Pancreas (tissue), 10 donors: ENCODE measurements at regions not wholly inside any gene's neighbourhood (a gene's known extent, or its start where the extent isn't known, plus 50 kb on each side); places are given as distances from the start of the nearest gene placed in this dataset.

Experiments used
- ATAC-seq, 4 donors: fragments of 200-7000 bp; cut with Tn5 transposase; one replicate each; pipeline versions ENCODE4 v1.8.0 to v1.9.1; 2020; ENCODE audit warnings: mild to moderate bottlenecking in 4 of 4, moderate library complexity in 4 of 4
- DNase-seq, 6 donors: peaks; one replicate each; pipeline ENCODE4 v3.0.0-alpha.2; 2020
- FAIRE-seq: peaks from 2 replicates; lab custom pipeline; 2012; peaks lifted over from hg19 to GRCh38; lab: Jason Lieb, UNC
- H3K27ac ChIP-seq, 4 donors: fragments of 200-600 bp; sonication (generic); 1 replicate in 3 of 4; 2 replicates in 1 of 4; pipeline versions ENCODE4 v1.5.0 to v1.8.0; 2020
- H3K27me3 ChIP-seq, 4 donors: fragments of 200-600 bp; one replicate each; pipeline ENCODE4 v1.8.0; 2021
- H3K36me3 ChIP-seq, 3 donors: fragments of 200-600 bp; sonication (generic) in 1 of 3; one replicate each; pipeline versions ENCODE4 v1.5.0 to v1.8.0; 2020 to 2021
- H3K4me1 ChIP-seq, 3 donors: fragments of 200-600 bp; one replicate each; pipeline ENCODE4 v1.8.0; 2021
- H3K4me3 ChIP-seq, 4 donors: fragments of 200-600 bp; sonication (generic) in 2 of 4; one replicate each; pipeline versions ENCODE4 v1.5.0 to v1.8.0; 2020 to 2021
- H3K9me3 ChIP-seq, 4 donors: fragments of 200-600 bp; one replicate each; pipeline ENCODE4 v1.8.0; 2021
- WGBS, 2 donors: extraction: QIAGEN DNeasy Blood & Tissue Kit; methylation state at CpG; one replicate each; pipeline ENCODE4 v1.1.7; 2013; 5-methylcytosine and 5-hydroxymethylcytosine counted together
- intact Hi-C, 3 donors: fragments of 100-400 bp; cut with DNase I; formaldehyde crosslinking; loops; one replicate each; pipeline versions ENCODE4 v1.11.1 to v1.14.2; 2022
- TF ChIP-seq, protein P1 (sequence below), 4 donors: fragments of 200-600 bp; sonication (generic) in 3 of 4; IDR thresholded peaks; one replicate each; pipeline versions ENCODE4 v1.5.0 to v1.8.0; 2021; ENCODE audit warnings: antibody characterized with exemption in 4 of 4
- donor health status: healthy with polysubstance abuse.
- donor health status: DM: no; HTN: no; CAD: no; lungs with moderate emphysema.
- donor health status: DM: no; HTN: no; CAD: no.
- donor health status: control.
- donor health status: control.
- donor health status: Bipolar disorder and iron deficiency.
- donor health status: DM: yes; HTN: yes; CAD: no.
- donor health status: DM: no; HTN: no; CAD: no.
- donor health status: DM: no; HTN: no; CAD: no.
- donor health status: DM: yes; HTN: yes; CAD: no.

- Histone ChIP-seq H3K27me3 (no peaks in the 10 kb centered on the region), H3K27ac (no peak overlapping the region), H3K4me1 (no peaks in the 10 kb centered on the region), H3K9me3 (no peaks in the 10 kb centered on the region), H3K36me3 (no peaks in the 10 kb centered on the region), H3K4me3 (no peak overlapping the region)
- no peak for ATAC-seq
- intact Hi-C loops, result no loop called here
- no peak for FAIRE-seq
- 62 to 63% methylated on average over 2 of the region's 2 CpGs for WGBS, 2 donors
- TF ChIP-seq, protein P1, sequence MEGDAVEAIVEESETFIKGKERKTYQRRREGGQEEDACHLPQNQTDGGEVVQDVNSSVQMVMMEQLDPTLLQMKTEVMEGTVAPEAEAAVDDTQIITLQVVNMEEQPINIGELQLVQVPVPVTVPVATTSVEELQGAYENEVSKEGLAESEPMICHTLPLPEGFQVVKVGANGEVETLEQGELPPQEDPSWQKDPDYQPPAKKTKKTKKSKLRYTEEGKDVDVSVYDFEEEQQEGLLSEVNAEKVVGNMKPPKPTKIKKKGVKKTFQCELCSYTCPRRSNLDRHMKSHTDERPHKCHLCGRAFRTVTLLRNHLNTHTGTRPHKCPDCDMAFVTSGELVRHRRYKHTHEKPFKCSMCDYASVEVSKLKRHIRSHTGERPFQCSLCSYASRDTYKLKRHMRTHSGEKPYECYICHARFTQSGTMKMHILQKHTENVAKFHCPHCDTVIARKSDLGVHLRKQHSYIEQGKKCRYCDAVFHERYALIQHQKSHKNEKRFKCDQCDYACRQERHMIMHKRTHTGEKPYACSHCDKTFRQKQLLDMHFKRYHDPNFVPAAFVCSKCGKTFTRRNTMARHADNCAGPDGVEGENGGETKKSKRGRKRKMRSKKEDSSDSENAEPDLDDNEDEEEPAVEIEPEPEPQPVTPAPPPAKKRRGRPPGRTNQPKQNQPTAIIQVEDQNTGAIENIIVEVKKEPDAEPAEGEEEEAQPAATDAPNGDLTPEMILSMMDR (IDR thresholded peaks at IDR 0.05), result no peak
- DNase-seq, result no peak
Observed at GRCh38 chr21:19864476-19864875, 1133.7 kb upstream of the NCAM2 start.

- H3K27ac ChIP-seq, result no peak overlapping the region
- no peaks in the 10 kb centered on the region for H3K4me1 ChIP-seq
- intact Hi-C loops, result no loop called here
- TF ChIP-seq, protein P1 (IDR thresholded peaks at IDR 0.05), result no peak
- WGBS, 2 donors, result 95 to 98% methylated on average over 2 of the region's 2 CpGs
- FAIRE-seq, result no peak
- no peak for DNase-seq
- H3K4me3 ChIP-seq, result no peak overlapping the region
- no peak for ATAC-seq
- H3K9me3 ChIP-seq, result no peaks in the 10 kb centered on the region
- H3K36me3 ChIP-seq, result no peaks in the 10 kb centered on the region
- H3K27me3 ChIP-seq, result no peaks in the 10 kb centered on the region
Observed at GRCh38 chr21:19870682-19871081, 1127.5 kb upstream of the NCAM2 start.

- ATAC-seq (no peak), FAIRE-seq (no peak), DNase-seq (no peak)
- H3K4me1 ChIP-seq, result no peaks in the 10 kb centered on the region
- no peaks in the 10 kb centered on the region for H3K9me3 ChIP-seq
- H3K4me3 ChIP-seq, result no peak overlapping the region
- intact Hi-C loops, result no loop called here
- no peaks in the 10 kb centered on the region for H3K36me3 ChIP-seq
- H3K27me3 ChIP-seq, result no peaks in the 10 kb centered on the region
- no peak overlapping the region for H3K27ac ChIP-seq
- 82 to 91% methylated on average over 2 of the region's 2 CpGs for WGBS, 2 donors
- TF ChIP-seq, protein P1 (IDR thresholded peaks at IDR 0.05), result no peak
Observed at GRCh38 chr21:19874521-19874920, 1123.7 kb upstream of the NCAM2 start.

GRCh38 chr21:19878133-19878532 is 1120.1 kb upstream of the NCAM2 start:
- Histone ChIP-seq H3K27me3 (no peaks in the 10 kb centered on the region), H3K27ac (no peak overlapping the region), H3K36me3 (no peaks in the 10 kb centered on the region), H3K9me3 (peaks cover 0 to 2% (median 0%) of the 10 kb centered on the region in 4 donors), H3K4me3 (no peak overlapping the region), H3K4me1 (no peaks in the 10 kb centered on the region)
- TF ChIP-seq, protein P1 (IDR thresholded peaks at IDR 0.05), result no peak
- ATAC-seq, result no peak
- no peak for FAIRE-seq
- no peak for DNase-seq
- WGBS, 2 donors, result 83 to 91% methylated on average over 3 of the region's 3 CpGs
- intact Hi-C loops, result no loop called here

DNA sequence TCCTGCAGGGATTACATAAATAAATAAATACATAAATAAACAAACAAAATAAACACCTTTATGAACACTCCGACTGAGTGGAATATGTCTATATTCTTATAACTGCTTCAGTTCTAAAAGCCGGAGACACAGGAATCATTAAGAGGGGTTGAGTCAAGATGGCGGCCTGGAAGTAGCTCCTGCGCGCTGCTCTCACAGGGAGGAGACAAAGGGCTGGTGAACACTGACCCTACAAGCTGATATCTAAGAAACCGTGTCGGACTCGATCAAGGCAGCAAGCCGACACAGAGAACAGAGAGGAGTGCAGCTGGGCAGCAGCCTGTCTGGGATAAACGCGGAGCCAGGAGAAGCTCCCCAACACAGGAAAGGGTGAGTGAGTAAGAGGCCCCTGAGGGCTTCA is 1098.6 kb upstream of the NCAM2 start:
- TF ChIP-seq, protein P1 (IDR thresholded peaks at IDR 0.05), result no peak
- Histone ChIP-seq H3K27ac (no peak overlapping the region), H3K27me3 (no peaks in the 10 kb centered on the region), H3K4me1 (no peaks in the 10 kb centered on the region), H3K4me3 (no peak overlapping the region), H3K36me3 (no peaks in the 10 kb centered on the region), H3K9me3 (no peaks in the 10 kb centered on the region)
- intact Hi-C loops, result no loop called here
- no peak for DNase-seq
- ATAC-seq, result no peak
- FAIRE-seq, result no peak
- 91 to 96% methylated on average over 11 of the region's 11 CpGs for WGBS, 2 donors
